HG02588 (cell line): ENCODE measurements at regions not wholly inside any gene's neighbourhood (a gene's known extent, or its start where the extent isn't known, plus 50 kb on each side); places are given as distances from the start of the nearest gene placed in this dataset.
"Not testable (repeated sequence)": the region's sequence is repeated elsewhere in the genome, so short reads cannot be mapped to it uniquely, and the experiment has no call there.

Source experiments
- ATAC-seq: cut with Tn5 transposase; IDR thresholded peaks from one replicate; pipeline ENCODE4 v1.9.1; 2021; ENCODE audit warnings: mild to moderate bottlenecking, moderate library complexity; ENCODE audit not compliant: unreplicated experiment

GRCh38 chr4:16450724-16451123 lies 224.5 kb upstream of the TAPT1 start:
- ATAC-seq = no peak

- ATAC-seq = no peak
Measured at GRCh38 chr4:16450031-16450430, 223.8 kb upstream of the TAPT1 start.

DNA sequence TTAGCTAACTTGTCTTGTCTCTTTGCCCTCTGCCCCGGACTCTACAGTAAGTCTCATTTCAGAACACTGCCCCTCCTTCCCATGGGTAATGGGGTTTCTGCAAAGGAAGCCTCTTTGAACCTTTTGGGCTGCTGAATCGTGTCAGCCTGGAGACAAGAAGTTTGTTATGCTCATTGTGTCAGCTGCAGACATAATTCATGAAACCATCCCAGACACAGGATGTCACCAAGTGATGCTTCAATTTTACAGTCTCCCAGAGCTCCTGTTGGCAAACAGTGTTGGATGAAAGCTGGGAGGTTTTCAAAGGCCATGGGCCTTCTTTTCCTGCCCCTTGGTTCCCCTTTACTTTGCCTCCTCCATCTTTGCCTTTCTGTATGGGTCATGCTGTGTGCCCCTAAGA lies 223.1 kb upstream of the TAPT1 start:
- ATAC-seq = no peak

- ATAC-seq = no peak
Measured at GRCh38 chr4:16448241-16448840, 222.1 kb upstream of the TAPT1 start.

- peak; percentile 65 for ATAC-seq
Measured at GRCh38 chr4:16443504-16444088, 217.3 kb upstream of the TAPT1 start.

- no peak for ATAC-seq
Measured at GRCh38 chr4:16442296-16442695, 216.0 kb upstream of the TAPT1 start.

DNA sequence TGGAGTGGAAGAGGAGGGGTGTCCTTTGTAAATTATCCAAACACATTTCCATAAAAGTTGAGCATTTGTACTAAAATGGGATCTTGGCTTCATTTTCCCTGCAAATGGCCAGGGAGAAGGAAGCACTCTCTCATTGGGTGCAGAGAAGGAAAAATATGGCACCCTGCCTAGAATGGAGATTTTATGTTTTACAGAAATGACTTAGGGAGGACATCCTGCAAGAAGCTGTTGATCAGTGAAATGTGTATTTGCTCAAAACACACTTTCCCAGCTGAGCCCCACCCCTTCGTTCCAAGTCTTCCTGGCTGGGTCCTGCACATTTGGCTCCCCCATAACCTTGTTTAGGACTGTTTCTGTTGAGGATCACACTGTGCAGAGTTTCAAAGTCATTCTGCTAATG lies 213.5 kb upstream of the TAPT1 start:
- ATAC-seq = no peak

GRCh38 chr4:16438986-16439385 lies 212.7 kb upstream of the TAPT1 start:
- ATAC-seq = no peak

DNA sequence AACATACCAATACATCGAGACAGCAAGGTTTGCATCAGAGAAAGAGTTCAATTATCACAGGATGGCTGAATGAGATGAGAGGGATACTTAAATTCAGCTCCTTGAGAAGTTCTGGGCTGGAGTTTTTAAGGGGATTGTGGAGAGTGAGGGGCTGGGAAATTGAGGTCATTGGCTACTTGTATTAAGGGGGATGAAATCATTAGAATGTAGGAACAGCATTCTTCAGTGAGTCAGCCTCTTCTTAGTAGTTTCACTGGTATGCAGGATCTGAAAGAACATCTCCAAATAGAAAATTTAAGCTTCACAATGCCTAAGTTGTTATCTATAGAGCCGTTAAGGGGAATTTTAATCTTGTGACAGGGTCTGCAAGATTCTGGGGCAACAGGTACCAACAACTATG lies 211.6 kb upstream of the TAPT1 start:
- no peak for ATAC-seq

DNA sequence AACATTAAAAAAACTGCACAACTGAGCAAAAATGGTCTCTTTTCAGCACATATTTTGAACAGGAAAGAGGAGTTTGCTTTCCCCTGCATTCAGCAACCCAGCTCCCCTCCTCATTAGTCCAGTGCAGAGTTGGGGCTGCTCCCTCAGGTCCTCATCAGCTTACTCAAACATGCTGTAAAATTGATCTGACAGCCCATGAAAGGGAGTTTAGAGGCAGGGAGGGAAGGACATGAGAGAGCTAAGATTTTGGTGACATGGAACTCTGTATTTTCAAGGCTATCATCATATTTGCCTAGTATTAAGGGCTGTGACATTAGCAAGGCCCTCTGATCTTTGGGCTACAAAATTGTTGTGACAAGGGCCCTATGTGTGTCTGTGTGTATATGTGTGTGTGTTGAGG lies 205.6 kb upstream of the TAPT1 start:
- no peak for ATAC-seq

GRCh38 chr4:16418814-16419213 lies 192.5 kb upstream of the TAPT1 start:
- no peak for ATAC-seq

DNA sequence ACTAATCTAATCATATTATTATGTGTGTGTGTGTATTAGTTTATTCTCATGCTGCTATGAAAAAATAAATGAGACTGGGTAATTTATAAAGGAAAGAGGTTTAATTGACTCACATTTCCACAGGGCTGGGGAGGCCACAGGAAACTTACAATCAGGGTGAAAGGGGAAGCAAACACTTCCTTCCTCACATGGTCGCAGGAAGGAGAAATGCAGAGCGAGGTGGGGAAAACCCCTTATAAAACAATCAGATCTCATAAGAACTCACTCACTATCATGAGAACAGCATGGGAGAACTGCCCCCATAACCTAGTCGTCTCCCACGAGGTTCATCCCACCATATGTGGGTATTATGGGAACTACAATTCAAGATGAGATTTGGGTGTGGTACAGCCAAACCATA lies 190.9 kb upstream of the TAPT1 start:
- ATAC-seq = no peak

DNA sequence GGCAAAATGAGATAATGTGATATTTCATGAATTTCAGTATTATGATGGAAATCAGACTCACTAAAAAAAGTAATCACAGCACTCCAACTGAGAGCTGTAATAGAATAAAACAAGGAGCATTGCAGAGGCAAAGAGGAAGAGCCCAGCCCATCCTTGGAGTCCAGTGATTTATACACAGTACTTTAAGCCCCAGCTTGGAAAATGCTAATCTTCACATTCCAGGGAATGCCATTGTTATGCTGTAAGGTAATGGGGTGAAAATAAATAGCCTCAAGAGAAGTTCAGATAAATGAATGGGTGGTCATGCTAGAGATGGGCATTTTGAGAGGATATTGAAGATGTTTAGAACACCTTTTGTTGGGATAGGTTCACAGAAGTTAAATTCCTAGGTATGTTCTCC lies 190.3 kb upstream of the TAPT1 start:
- ATAC-seq = no peak

- no peak for ATAC-seq
Measured at GRCh38 chr4:16415751-16416150, 189.5 kb upstream of the TAPT1 start.

DNA sequence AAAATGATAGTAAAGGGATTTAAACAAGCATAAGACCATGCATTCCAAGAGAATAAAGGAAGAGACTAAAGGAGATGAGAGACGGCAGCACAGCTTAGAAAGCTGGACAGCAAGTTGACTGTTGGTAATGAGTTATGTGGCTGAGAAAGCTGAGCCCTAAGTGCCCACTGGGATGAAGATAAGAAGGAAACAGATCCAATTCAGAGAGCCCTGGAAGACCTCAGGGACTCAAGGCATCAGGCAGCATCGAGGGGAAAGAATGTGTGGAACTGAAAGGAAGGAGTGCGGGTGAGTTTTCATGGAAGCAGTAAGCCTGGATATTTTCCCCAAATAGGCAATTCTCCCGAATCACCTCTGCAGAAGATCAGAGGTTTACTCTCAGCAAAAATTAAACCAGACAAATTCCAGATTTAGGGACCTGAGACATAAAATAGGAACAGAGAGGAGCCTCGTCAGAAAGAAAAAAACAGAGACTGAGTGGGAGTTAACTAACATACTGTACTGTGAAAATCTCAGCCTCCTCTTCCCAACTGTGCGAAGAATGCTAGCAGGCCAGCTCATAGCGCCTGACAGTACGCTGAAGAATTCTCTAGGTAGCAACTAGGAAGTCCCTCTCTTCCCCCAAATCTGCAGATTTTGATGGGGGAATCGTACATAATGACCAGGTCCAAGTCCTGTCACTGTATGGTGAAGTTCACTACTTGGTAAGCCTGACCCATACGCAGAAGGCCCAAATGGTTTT lies 187.7 kb upstream of the TAPT1 start:
- no peak for ATAC-seq

GRCh38 chr4:16411501-16412085 lies 185.3 kb upstream of the TAPT1 start:
- no peak for ATAC-seq

GRCh38 chr4:16393216-16393615 lies 166.9 kb upstream of the TAPT1 start:
- not testable (repeated sequence) for ATAC-seq

- no peak for ATAC-seq
Measured at GRCh38 chr4:16391196-16391595, 164.9 kb upstream of the TAPT1 start.

DNA sequence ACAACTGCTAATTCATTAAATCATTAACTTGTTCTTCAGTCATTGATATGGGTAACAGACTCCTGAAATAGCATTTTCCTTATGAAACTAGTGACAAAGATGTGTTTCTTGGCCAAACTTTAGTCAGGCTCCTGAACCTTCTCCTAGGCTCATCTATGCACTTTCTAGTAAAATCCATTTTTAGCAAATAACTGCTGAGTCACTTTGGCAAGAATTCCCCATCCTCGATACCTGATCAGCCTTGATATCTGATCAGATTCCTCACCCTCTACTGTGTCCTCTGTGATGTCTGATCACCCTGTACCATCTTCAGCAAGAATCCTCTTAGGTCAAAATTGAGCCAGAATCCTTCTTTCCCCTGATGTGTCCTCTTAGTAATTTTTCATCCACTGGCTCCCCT lies 161.2 kb upstream of the TAPT1 start:
- no peak for ATAC-seq

GRCh38 chr4:16386711-16387320 lies 160.5 kb upstream of the TAPT1 start:
- no peak for ATAC-seq

DNA sequence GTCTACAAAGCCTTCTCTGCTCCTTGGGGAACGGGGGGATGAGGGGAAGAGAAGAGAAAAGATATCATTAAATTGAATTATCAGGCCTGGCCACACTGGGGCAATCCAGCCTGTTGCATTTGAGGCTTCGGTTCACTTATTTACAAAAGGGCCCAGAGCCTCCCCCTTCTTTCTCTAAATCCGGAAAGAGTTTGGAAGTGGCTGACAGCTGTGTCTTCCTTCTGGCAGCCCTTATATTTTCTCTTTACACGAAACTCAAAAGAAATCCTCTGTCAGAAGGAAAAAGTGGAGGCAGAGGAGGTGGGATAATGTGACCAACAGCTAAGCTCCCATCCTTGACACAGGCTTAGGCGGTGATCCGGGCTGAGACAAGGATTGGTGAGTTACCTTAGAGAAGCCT lies 158.3 kb upstream of the TAPT1 start:
- no peak for ATAC-seq

GRCh38 chr4:16382571-16382970 lies 156.3 kb upstream of the TAPT1 start:
- ATAC-seq = no peak
